GM23338 (cell line): ENCODE measurements at regions not wholly inside any gene's neighbourhood (a gene's known extent, or its start where the extent isn't known, plus 50 kb on each side); places are given as distances from the start of the nearest gene placed in this dataset.
A peak's percentile ranks its signal among the peaks of the same experiment; 100 is the strongest.

Source experiments
- ATAC-seq: fragments of 200-7000 bp; cut with Tn5 transposase; 3 replicates; pipeline ENCODE4 v1.9.1; 2020
- DNase-seq: peaks from one replicate; pipeline ENCODE4 v3.0.0-alpha.2; 2015; ENCODE audit warnings: low spot score
- H2AFZ ChIP-seq: fragments of 200-600 bp; sonication (generic); 2 replicates; pipeline ENCODE4 v1.8.0; 2016; ENCODE audit warnings: antibody characterized with exemption, mild to moderate bottlenecking, moderate library complexity
- H3F3A ChIP-seq: fragments of 200-600 bp; sonication (generic); replicated peaks from 2 replicates; pipeline ENCODE4 v1.8.0; 2017; ENCODE audit warnings: antibody characterized with exemption, mixed run types, low read depth
- H3K27ac ChIP-seq: fragments of 200-600 bp; sonication (generic); 2 replicates; pipeline ENCODE4 v1.6.1; 2016; ENCODE audit warnings: low read depth
- H3K27me3 ChIP-seq: fragments of 200-600 bp; sonication (generic); 2 replicates; pipeline ENCODE4 v1.8.0; 2016; ENCODE audit warnings: mild to moderate bottlenecking, mixed run types, moderate library complexity; ENCODE audit not compliant: insufficient read depth
- H3K36me3 ChIP-seq: fragments of 200-600 bp; sonication (generic); 2 replicates; pipeline ENCODE4 v1.8.0; 2016; ENCODE audit warnings: mild to moderate bottlenecking; ENCODE audit not compliant: insufficient read depth
- H3K4me1 ChIP-seq: fragments of 200-600 bp; sonication (generic); 2 replicates; pipeline ENCODE4 v1.8.0; 2016; ENCODE audit warnings: mild to moderate bottlenecking, moderate library complexity; ENCODE audit not compliant: insufficient read depth
- H3K4me2 ChIP-seq: fragments of 200-600 bp; sonication (generic); 2 replicates; pipeline ENCODE4 v1.7.1; 2017; ENCODE audit warnings: mixed run types
- H3K4me3 ChIP-seq: fragments of 200-600 bp; sonication (generic); 2 replicates; pipeline ENCODE4 v1.6.1; 2016; ENCODE audit warnings: mixed run types
- H3K79me2 ChIP-seq: fragments of 200-600 bp; sonication (generic); replicated peaks from 2 replicates; pipeline ENCODE4 v1.8.0; 2017; ENCODE audit warnings: mild to moderate bottlenecking; ENCODE audit not compliant: insufficient read depth
- H3K9me2 ChIP-seq: fragments of 200-600 bp; sonication (generic); 2 replicates; pipeline ENCODE4 v1.8.0; 2017; ENCODE audit not compliant: insufficient read depth
- H4K20me1 ChIP-seq: fragments of 200-600 bp; sonication (generic); replicated peaks from 2 replicates; pipeline ENCODE4 v1.8.0; 2017; ENCODE audit warnings: mild to moderate bottlenecking; ENCODE audit not compliant: insufficient read depth
- H3K27ac Mint-ChIP-seq: 2 replicates; pipeline ENCODE4 v1.8.0; 2020; ENCODE audit warnings: inconsistent platforms, mild to moderate bottlenecking, moderate library complexity, mixed read lengths
- H3K27me3 Mint-ChIP-seq: 3 replicates; pipeline ENCODE4 v1.8.0; 2022; ENCODE audit warnings: low read depth, mild to moderate bottlenecking, moderate library complexity, mixed read lengths, inconsistent platforms; ENCODE audit not compliant: insufficient read depth, poor library complexity
- H3K36me3 Mint-ChIP-seq: 3 replicates; pipeline ENCODE4 v1.8.0; 2021; ENCODE audit warnings: low read depth, mild to moderate bottlenecking, inconsistent platforms, moderate library complexity, mixed read lengths
- H3K4me1 Mint-ChIP-seq: 3 replicates; pipeline ENCODE4 v1.8.0; 2020; ENCODE audit warnings: mild to moderate bottlenecking, inconsistent platforms, mixed read lengths
- H3K4me3 Mint-ChIP-seq: 3 replicates; pipeline ENCODE4 v1.8.0; 2021; ENCODE audit warnings: moderate library complexity, mild to moderate bottlenecking, inconsistent platforms, mixed read lengths
- H3K9me3 Mint-ChIP-seq: 3 replicates; pipeline ENCODE4 v1.8.0; 2020; ENCODE audit warnings: moderate library complexity, mild to moderate bottlenecking, inconsistent platforms, mixed read lengths
- CTCF ChIP-seq, 2 experiments: fragments of 200-600 bp in 1 of 2; sonication (generic) in 1 of 2; conservative IDR thresholded peaks; 2 replicates each; pipeline versions ENCODE4 v1.5.1 to v1.6.1; 2016 to 2017; ENCODE audit warnings: antibody characterized with exemption in 2 of 2, low read depth in 2 of 2, mild to moderate bottlenecking in 2 of 2, moderate library complexity in 1 of 2
- ETS1 ChIP-seq: IDR thresholded peaks from 2 replicates; pipeline ENCODE4 v1.6.1; 2016; ENCODE audit warnings: antibody characterized with exemption
- NANOG ChIP-seq: IDR thresholded peaks from 2 replicates; pipeline ENCODE4 v1.6.1; 2016; ENCODE audit warnings: antibody characterized with exemption, borderline replicate concordance
- REST ChIP-seq: IDR thresholded peaks from one replicate; pipeline ENCODE4 v1.6.1; 2018; ENCODE audit warnings: antibody characterized with exemption; ENCODE audit not compliant: unreplicated experiment
- STAT1 ChIP-seq: IDR thresholded peaks from one replicate; pipeline ENCODE4 v1.6.1; 2016; ENCODE audit warnings: antibody characterized with exemption; ENCODE audit not compliant: unreplicated experiment
- ZNF114 ChIP-seq: fragments of 250-450 bp; sonication (Bioruptor Pico); IDR thresholded peaks from 2 replicates; pipeline ENCODE4 v1.5.0; 2020; ENCODE audit warnings: mild to moderate bottlenecking, moderate library complexity
- ZNF331 ChIP-seq: fragments of 250-450 bp; sonication (Bioruptor Pico); IDR thresholded peaks from 2 replicates; pipeline ENCODE4 v1.5.0; 2020; ENCODE audit warnings: low read depth, mild to moderate bottlenecking, moderate library complexity

- Mint-ChIP-seq H3K27me3 (peaks cover 2% of the 10 kb centered on the region), H3K9me3 (peaks cover 26% of the 10 kb centered on the region), H3K36me3 (peaks cover 26% of the 10 kb centered on the region), H3K4me3 (no peak overlapping the region), H3K4me1 (peaks cover 2% of the 10 kb centered on the region; the same call in 2 of the 3 replicates), H3K27ac (0 out of 2 replicates have a peak overlapping the region, but pooled peaks have one; percentile 24)
- H4K20me1 ChIP-seq, result no peaks in the 10 kb centered on the region
- 0 out of 2 replicates have a peak, but pooled peaks cover 7% of the 10 kb centered on the region for H3K9me2 ChIP-seq
- no peaks in the 10 kb centered on the region for H3F3A ChIP-seq
- ATAC-seq, result peak; percentile 80
- DNase-seq, result peak; percentile 78
- TF ChIP-seq ZNF114 (CRISPR knock-in tag) (no peak), CTCF (conservative IDR thresholded peaks at IDR 0.05; ENCODE audit: low read depth in 2 of 2) (peak; percentile 77), STAT1 (no peak), NANOG (0 out of 2 replicates have a peak, but pooled peaks have one; percentile 19), REST (no peak)
- H3K4me1 ChIP-seq, result peaks cover 5% of the 10 kb centered on the region
- H3K27me3 ChIP-seq, result no peaks in the 10 kb centered on the region
- H3K4me2 ChIP-seq, result no peak overlapping the region
- H3K36me3 ChIP-seq, result 0 out of 2 replicates have a peak, but pooled peaks cover 6% of the 10 kb centered on the region
- no peak overlapping the region for H3K4me3 ChIP-seq
- H3K79me2 ChIP-seq, result no peaks in the 10 kb centered on the region
- no peak overlapping the region for H2AFZ ChIP-seq
- H3K27ac ChIP-seq, result no peak overlapping the region
Measured at GRCh38 chr4:114417214-114417613, 181.4 kb upstream of the UGT8 start.

GRCh38 chr4:114420069-114420468, 178.5 kb upstream of the UGT8 start:
- 0 out of 2 replicates have a peak, but pooled peaks cover 6% of the 10 kb centered on the region for H3K36me3 ChIP-seq
- H2AFZ ChIP-seq, result no peak overlapping the region
- no peaks in the 10 kb centered on the region for H3K27me3 ChIP-seq
- H3K27me3 Mint-ChIP-seq, result peaks cover 2% of the 10 kb centered on the region
- ATAC-seq, result no peak
- H3K79me2 ChIP-seq, result no peaks in the 10 kb centered on the region
- no peak overlapping the region for H3K4me3 Mint-ChIP-seq
- H3K27ac Mint-ChIP-seq, result no peak overlapping the region
- H3K4me1 Mint-ChIP-seq, result peaks cover 2% of the 10 kb centered on the region; the same call in 2 of the 3 replicates
- no peaks in the 10 kb centered on the region for H4K20me1 ChIP-seq
- no peak overlapping the region for H3K27ac ChIP-seq
- peaks cover 16% of the 10 kb centered on the region for H3K9me3 Mint-ChIP-seq
- H3K36me3 Mint-ChIP-seq, result peaks cover 16% of the 10 kb centered on the region
- no peak for DNase-seq
- H3K9me2 ChIP-seq, result peaks cover 16% of the 10 kb centered on the region; the same call in 1 of the 2 replicates
- H3K4me3 ChIP-seq, result no peak overlapping the region
- H3K4me1 ChIP-seq, result peaks cover 5% of the 10 kb centered on the region
- H3K4me2 ChIP-seq, result no peak overlapping the region
- no peaks in the 10 kb centered on the region for H3F3A ChIP-seq
- TF ChIP-seq ZNF331 (CRISPR knock-in tag) (no peak), ZNF114 (CRISPR knock-in tag) (no peak), STAT1 (no peak), CTCF (conservative IDR thresholded peaks at IDR 0.05; ENCODE audit: low read depth in 2 of 2) (no peak), REST (no peak), ETS1 (no peak)
